ENCODE measurements at regions not wholly inside any gene's neighbourhood (a gene's known extent, or its start where the extent isn't known, plus 50 kb on each side); places are given as distances from the start of the nearest gene placed in this dataset.

DNA sequence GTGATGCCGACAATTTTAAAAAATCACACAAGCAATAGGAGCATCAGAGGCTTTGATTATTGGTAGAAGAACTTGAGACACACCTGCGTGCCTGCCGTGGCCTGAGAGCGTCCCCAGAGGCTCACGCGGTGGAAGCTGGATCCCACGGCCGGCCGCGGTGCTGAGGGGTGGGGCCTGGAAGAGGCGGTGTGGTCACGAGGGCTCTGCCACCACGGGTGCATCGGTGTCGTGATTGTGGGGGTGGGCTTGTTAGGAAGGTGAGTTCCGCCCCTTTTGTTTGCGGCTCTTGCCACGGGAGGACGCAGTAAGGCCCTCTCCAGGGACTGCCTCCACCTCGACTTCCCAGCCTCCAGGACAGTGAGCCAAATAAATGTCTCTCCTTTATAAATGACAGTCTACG, 77.2 kb upstream of the ADRA2C start:
- TF ChIP-seq, protein P1, sequence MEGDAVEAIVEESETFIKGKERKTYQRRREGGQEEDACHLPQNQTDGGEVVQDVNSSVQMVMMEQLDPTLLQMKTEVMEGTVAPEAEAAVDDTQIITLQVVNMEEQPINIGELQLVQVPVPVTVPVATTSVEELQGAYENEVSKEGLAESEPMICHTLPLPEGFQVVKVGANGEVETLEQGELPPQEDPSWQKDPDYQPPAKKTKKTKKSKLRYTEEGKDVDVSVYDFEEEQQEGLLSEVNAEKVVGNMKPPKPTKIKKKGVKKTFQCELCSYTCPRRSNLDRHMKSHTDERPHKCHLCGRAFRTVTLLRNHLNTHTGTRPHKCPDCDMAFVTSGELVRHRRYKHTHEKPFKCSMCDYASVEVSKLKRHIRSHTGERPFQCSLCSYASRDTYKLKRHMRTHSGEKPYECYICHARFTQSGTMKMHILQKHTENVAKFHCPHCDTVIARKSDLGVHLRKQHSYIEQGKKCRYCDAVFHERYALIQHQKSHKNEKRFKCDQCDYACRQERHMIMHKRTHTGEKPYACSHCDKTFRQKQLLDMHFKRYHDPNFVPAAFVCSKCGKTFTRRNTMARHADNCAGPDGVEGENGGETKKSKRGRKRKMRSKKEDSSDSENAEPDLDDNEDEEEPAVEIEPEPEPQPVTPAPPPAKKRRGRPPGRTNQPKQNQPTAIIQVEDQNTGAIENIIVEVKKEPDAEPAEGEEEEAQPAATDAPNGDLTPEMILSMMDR (IDR thresholded peaks at IDR 0.05) = no peak
- Histone ChIP-seq H3K9me3 (no peaks in the 10 kb centered on the region), H3K4me3 (no peak overlapping the region), H3K4me1 (no peaks in the 10 kb centered on the region), H3K27me3 (no peaks in the 10 kb centered on the region), H3K27ac (no peak overlapping the region), H3K36me3 (no peaks in the 10 kb centered on the region)
- no peak for DNase-seq (ENCODE audit: low spot score)

DNA sequence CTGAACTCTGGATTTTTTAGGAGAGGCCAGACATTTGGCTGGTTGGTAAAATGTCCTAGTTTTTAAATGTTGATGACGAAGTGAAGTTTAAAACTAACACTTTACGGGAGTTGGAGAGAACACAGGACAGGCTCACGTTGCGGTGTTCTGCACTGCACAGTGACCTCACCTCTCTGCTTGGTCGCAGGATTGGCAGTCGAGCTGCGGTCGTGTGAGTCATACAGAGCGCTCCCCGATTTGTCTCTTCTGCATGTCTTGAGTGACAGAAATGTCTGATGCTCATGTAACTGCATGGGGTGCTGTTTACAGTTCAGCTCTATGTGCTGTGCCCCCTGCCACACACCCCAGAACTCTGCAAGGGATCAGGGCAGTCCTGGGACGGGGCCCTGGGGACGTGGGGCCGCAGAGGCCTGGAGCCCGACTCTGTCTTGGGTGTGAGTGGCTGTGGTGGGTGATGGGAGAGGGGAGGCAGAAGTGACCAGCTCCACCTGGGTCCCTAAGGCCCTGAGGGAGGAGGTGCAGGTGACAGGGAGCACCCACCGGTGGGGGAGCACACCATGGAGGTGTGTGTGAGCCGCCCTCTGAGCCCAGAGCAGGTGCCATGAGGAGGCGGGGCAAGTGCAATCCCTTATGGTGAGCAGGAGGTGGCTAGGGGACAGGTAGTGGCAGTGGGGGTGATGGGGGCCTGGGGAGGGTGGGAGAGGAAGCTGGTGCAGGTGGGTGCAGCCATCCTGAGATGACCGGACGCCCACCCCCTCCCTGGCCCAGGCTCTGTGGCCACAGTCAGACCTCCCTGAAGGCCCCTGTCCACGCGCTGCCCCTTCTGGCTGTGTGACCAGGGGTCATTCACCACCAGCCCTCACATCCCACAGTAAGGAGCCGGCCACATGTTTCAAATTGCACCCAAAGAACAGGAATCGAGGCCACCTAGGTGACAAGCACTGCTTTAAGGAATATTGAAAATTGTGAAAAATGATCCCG, 77.9 kb upstream of the ADRA2C start:
- Histone ChIP-seq H3K4me1 (no peaks in the 10 kb centered on the region), H3K9me3 (no peaks in the 10 kb centered on the region), H3K27ac (no peak overlapping the region), H3K27me3 (no peaks in the 10 kb centered on the region), H3K4me3 (no peak overlapping the region), H3K36me3 (no peaks in the 10 kb centered on the region)
- DNase-seq (ENCODE audit: low spot score) = no peak
- TF ChIP-seq, protein P1 (IDR thresholded peaks at IDR 0.05) = no peak

DNA sequence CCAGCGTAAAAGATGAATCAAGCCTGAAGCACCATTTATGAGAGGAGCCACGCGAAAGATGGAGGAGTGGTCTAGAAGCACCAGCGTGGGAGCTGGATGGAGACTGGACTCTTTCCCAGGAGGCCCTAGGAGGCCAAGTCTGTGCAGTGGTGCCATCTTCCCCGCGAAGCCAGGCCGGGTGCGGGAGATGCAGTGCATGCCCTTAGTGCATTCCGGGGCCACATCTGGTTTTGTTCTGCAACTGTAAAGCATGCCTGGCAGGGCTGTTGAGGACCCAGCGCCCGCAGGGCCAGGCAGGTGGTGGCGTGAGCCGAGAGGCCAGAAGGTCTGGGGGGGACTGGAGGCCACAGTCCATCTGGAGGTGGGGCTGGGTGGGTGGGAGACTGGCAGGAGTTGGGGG, 78.6 kb upstream of the ADRA2C start:
- Histone ChIP-seq H3K27me3 (no peaks in the 10 kb centered on the region), H3K9me3 (no peaks in the 10 kb centered on the region), H3K4me3 (no peak overlapping the region), H3K27ac (no peak overlapping the region), H3K36me3 (no peaks in the 10 kb centered on the region), H3K4me1 (no peaks in the 10 kb centered on the region)
- TF ChIP-seq, protein P1 (IDR thresholded peaks at IDR 0.05) = no peak
- DNase-seq (ENCODE audit: low spot score) = no peak

DNA sequence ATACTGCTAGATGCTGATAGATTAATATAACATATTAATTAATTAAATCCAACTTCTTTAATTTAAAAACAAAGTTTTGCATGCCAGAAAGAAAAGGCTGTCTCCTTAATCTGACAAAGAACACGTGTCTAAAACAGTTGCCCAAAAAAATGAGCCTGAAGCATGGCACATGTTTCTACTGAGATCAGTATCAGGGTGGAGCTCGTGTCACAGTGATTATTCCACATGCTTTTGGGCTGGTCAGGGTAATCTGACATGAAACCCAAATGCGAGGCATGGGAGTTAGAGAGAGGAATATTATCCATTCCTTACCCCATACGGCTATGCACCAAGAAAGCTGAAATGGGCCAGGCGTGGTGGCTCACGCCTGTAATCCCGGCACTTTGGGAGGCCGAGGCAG, 79.4 kb upstream of the ADRA2C start:
- TF ChIP-seq, protein P1 (IDR thresholded peaks at IDR 0.05) = no peak
- Histone ChIP-seq H3K36me3 (no peaks in the 10 kb centered on the region), H3K4me1 (no peaks in the 10 kb centered on the region), H3K27me3 (no peaks in the 10 kb centered on the region), H3K9me3 (no peaks in the 10 kb centered on the region), H3K4me3 (no peak overlapping the region), H3K27ac (no peak overlapping the region)
- no peak for DNase-seq (ENCODE audit: low spot score)

DNA sequence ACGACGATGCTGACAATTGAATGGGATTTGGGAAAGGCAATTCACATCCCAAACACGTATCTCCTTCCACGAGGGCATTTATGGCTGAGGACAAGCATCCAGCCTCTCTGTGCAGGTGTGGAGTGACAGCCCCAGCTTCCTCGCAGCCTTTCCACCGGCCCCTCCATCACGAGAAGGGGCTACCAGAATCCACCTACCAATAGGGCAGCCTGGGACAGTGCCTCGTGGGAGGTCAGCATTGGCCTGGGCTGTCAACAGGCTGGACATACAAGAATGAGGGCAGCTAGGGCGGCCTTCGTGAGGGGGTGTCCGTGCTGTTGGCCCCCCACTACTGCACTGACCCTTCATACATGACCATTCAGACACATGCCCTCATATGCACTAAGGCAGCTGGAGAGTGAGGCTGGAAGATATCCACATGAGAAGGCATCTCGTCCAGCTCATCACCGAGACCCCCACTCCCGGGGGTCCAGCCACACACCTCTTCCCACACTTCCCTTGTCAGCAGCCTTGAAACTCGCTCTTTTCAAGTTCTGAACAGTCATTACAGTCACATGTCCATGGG, 81.0 kb upstream of the ADRA2C start:
- H3K27me3 ChIP-seq = no peaks in the 10 kb centered on the region
- TF ChIP-seq, protein P1 (IDR thresholded peaks at IDR 0.05) = no peak
- no peak overlapping the region for H3K4me3 ChIP-seq
- no peaks in the 10 kb centered on the region for H3K9me3 ChIP-seq
- no peaks in the 10 kb centered on the region for H3K36me3 ChIP-seq
- H3K27ac ChIP-seq = no peak overlapping the region
- no peaks in the 10 kb centered on the region for H3K4me1 ChIP-seq
- no peak for DNase-seq (ENCODE audit: low spot score)
